ENCODE measurements at regions not wholly inside any gene's neighbourhood (a gene's known extent, or its start where the extent isn't known, plus 50 kb on each side); places are given as distances from the start of the nearest gene placed in this dataset.
"Not testable (repeated sequence)": the region's sequence is repeated elsewhere in the genome, so short reads cannot be mapped to it uniquely, and the experiment has no call there.

- no peak for DNase-seq (ENCODE audit: low spot score)
Observed at GRCh38 chr14:34097644-34098043, 146.8 kb upstream of the EGLN3 start.

- DNase-seq (ENCODE audit: low spot score) = no peak
Observed at GRCh38 chr14:34094384-34094783, 143.5 kb upstream of the EGLN3 start.

GRCh38 chr14:34093883-34094282 lies 143.0 kb upstream of the EGLN3 start:
- DNase-seq (ENCODE audit: low spot score) = no peak

- DNase-seq (ENCODE audit: low spot score) = no peak
Observed at GRCh38 chr14:34090451-34090850, 139.6 kb upstream of the EGLN3 start.

GRCh38 chr14:34088914-34089313 lies 138.0 kb upstream of the EGLN3 start:
- no peak for DNase-seq (ENCODE audit: low spot score)

- DNase-seq (ENCODE audit: low spot score) = no peak
Observed at GRCh38 chr14:34087571-34087970, 136.7 kb upstream of the EGLN3 start.

- DNase-seq (ENCODE audit: low spot score) = no peak
Observed at GRCh38 chr14:34086223-34086757, 135.4 kb upstream of the EGLN3 start.

GRCh38 chr14:34085695-34086094 lies 134.8 kb upstream of the EGLN3 start:
- no peak for DNase-seq (ENCODE audit: low spot score)

- DNase-seq (ENCODE audit: low spot score) = peak; percentile 58
Observed at GRCh38 chr14:34081576-34082136, 130.8 kb upstream of the EGLN3 start.

GRCh38 chr14:34081101-34081575 lies 130.3 kb upstream of the EGLN3 start:
- peak; percentile 42 for DNase-seq (ENCODE audit: low spot score)

- DNase-seq (ENCODE audit: low spot score) = not testable (repeated sequence)
Observed at GRCh38 chr14:34079643-34080042, 128.8 kb upstream of the EGLN3 start.

GRCh38 chr14:34078117-34078743 lies 127.4 kb upstream of the EGLN3 start:
- DNase-seq (ENCODE audit: low spot score) = peak; percentile 61

GRCh38 chr14:34075826-34076225 lies 125.0 kb upstream of the EGLN3 start:
- DNase-seq (ENCODE audit: low spot score) = no peak

GRCh38 chr14:34075042-34075744 lies 124.3 kb upstream of the EGLN3 start:
- no peak for DNase-seq (ENCODE audit: low spot score)

GRCh38 chr14:34072921-34073320 lies 122.0 kb upstream of the EGLN3 start:
- no peak for DNase-seq (ENCODE audit: low spot score)

GRCh38 chr14:34072401-34072800 lies 121.5 kb upstream of the EGLN3 start:
- DNase-seq (ENCODE audit: low spot score) = no peak

- DNase-seq (ENCODE audit: low spot score) = no peak
Observed at GRCh38 chr14:34070917-34071407, 120.1 kb upstream of the EGLN3 start.

GRCh38 chr14:34069854-34070582 lies 119.1 kb upstream of the EGLN3 start:
- no peak for DNase-seq (ENCODE audit: low spot score)

GRCh38 chr14:34067587-34067986 lies 116.7 kb upstream of the EGLN3 start:
- no peak for DNase-seq (ENCODE audit: low spot score)

GRCh38 chr14:34065690-34066391 lies 115.0 kb upstream of the EGLN3 start:
- no peak for DNase-seq (ENCODE audit: low spot score)

- no peak for DNase-seq (ENCODE audit: low spot score)
Observed at GRCh38 chr14:34065236-34065635, 114.4 kb upstream of the EGLN3 start.

Measured in A172 (cell line).